Aorta (tissue), 5 donors: ENCODE measurements at regions not wholly inside any gene's neighbourhood (a gene's known extent, or its start where the extent isn't known, plus 50 kb on each side); places are given as distances from the start of the nearest gene placed in this dataset.
"Not testable (repeated sequence)": the region's sequence is repeated elsewhere in the genome, so short reads cannot be mapped to it uniquely, and the experiment has no call there.

Experiments used
- ATAC-seq: fragments of 200-7000 bp; cut with Tn5 transposase; one replicate; pipeline ENCODE4 v1.9.1; 2022; ENCODE audit warnings: moderate library complexity; ENCODE audit not compliant: low FRiP score
- DNase-seq, 2 donors: peaks; one replicate each; pipeline ENCODE4 v3.0.0-alpha.2; 2020
- H3K27ac ChIP-seq, 2 donors: one replicate each; pipeline ENCODE4 v1.5.1; 2013; ENCODE audit warnings: low read length in 2 of 2, mild to moderate bottlenecking in 2 of 2, moderate library complexity in 2 of 2, control low read depth in 1 of 2, inconsistent platforms in 1 of 2, low read depth in 1 of 2
- H3K27me3 ChIP-seq, 2 donors: one replicate each; pipeline ENCODE4 v1.6.1; 2013; ENCODE audit warnings: control low read depth in 1 of 2, low read length in 1 of 2, mild to moderate bottlenecking in 1 of 2, moderate library complexity in 1 of 2; ENCODE audit not compliant: insufficient read depth in 2 of 2, control insufficient read depth in 1 of 2
- H3K36me3 ChIP-seq, 2 donors: one replicate each; pipeline ENCODE4 v1.6.1; 2013; ENCODE audit warnings: control low read depth in 1 of 2, low read length in 1 of 2, mild to moderate bottlenecking in 1 of 2; ENCODE audit not compliant: insufficient read depth in 2 of 2, control insufficient read depth in 1 of 2
- H3K4me1 ChIP-seq, 2 donors: one replicate each; pipeline ENCODE4 v1.6.1; 2013; ENCODE audit warnings: low read length in 2 of 2, control low read depth in 1 of 2, mild to moderate bottlenecking in 1 of 2, moderate library complexity in 1 of 2; ENCODE audit not compliant: insufficient read depth in 2 of 2, control insufficient read depth in 1 of 2
- H3K4me3 ChIP-seq, 2 donors: one replicate each; pipeline ENCODE4 v1.5.1; 2013; ENCODE audit warnings: low read length in 2 of 2, control low read depth in 1 of 2, mild to moderate bottlenecking in 1 of 2
- H3K9me3 ChIP-seq: one replicate; pipeline ENCODE4 v1.6.1; 2013; ENCODE audit warnings: mild to moderate bottlenecking, low read length; ENCODE audit not compliant: control insufficient read depth
- WGBS, 2 donors: extraction: QIAGEN DNeasy Blood & Tissue Kit; methylation state at CpG; one replicate each; pipeline ENCODE4 v1.1.7; 2013; 5-methylcytosine and 5-hydroxymethylcytosine counted together
- intact Hi-C, 2 donors: fragments of 100-400 bp; cut with DNase I; formaldehyde crosslinking; loops; one replicate each; pipeline versions ENCODE4 v1.14.2 to v1.15.0; 2022
- donor health status: healthy with polysubstance abuse.
- donor health status: Bipolar disorder and iron deficiency.
- donor health status: DM: no; HTN: no; CAD: no.
- donor health status: DM: no; HTN: no; CAD: no.
- donor health status: DM: yes; HTN: yes; CAD: no.

DNA sequence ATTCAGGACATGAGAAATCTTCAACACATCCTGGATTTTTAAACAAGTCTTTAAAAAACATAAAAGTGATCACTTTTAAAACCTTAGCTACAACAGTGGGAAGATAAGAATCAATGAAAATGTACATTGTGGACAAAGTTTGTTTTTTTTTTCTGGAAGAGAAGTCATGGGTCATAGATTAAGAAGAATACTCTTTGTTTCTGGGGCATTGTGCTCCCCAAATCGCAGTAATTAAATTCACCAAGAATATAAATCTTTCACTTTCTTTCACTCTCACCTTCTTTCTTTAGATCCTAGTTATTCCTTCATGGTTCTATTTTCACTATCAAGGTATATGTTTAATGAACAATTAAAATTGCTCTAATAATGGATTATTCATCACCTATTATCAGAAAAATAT is 132.6 kb upstream of the PGR start:
- H3K4me3 ChIP-seq: no peak overlapping the region
- DNase-seq: no peak
- H3K36me3 ChIP-seq: no peaks in the 10 kb centered on the region
- H3K27ac ChIP-seq: no peak overlapping the region
- H3K9me3 ChIP-seq: no peaks in the 10 kb centered on the region
- no peaks in the 10 kb centered on the region for H3K27me3 ChIP-seq
- no peaks in the 10 kb centered on the region for H3K4me1 ChIP-seq
- ATAC-seq: no peak
- 97 to 100% methylated on average over 1 of the region's 1 CpG for WGBS, 2 donors
- intact Hi-C loops: no loop called here

DNA sequence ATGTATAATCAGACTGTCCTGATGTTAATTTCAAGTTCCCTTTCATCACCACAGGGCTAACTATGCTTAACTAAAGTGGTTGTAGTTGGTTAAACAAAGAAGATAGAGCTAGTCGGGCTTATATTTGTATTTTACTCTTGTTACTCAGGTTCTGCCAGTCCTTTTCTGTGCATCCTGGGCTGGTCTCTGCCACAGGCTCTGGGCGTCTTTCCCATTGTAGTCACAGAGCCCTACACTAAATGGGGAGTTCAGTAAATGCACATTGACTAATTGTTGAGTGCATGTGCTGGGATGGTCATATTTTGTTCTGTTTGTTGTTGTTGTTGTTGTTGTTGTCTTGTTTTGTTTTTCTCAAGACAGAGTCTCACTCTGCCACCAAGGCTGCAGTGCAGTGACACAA is 125.4 kb upstream of the PGR start:
- Histone ChIP-seq H3K27ac (no peak overlapping the region), H3K36me3 (no peaks in the 10 kb centered on the region), H3K9me3 (no peaks in the 10 kb centered on the region), H3K4me3 (no peak overlapping the region), H3K4me1 (peaks cover 0 to 3% of the 10 kb centered on the region in 2 donors), H3K27me3 (no peaks in the 10 kb centered on the region)
- WGBS, 2 donors: 86 to 89% methylated on average over 2 of the region's 2 CpGs
- DNase-seq: no peak
- intact Hi-C loops: no loop called here
- no peak for ATAC-seq

DNA sequence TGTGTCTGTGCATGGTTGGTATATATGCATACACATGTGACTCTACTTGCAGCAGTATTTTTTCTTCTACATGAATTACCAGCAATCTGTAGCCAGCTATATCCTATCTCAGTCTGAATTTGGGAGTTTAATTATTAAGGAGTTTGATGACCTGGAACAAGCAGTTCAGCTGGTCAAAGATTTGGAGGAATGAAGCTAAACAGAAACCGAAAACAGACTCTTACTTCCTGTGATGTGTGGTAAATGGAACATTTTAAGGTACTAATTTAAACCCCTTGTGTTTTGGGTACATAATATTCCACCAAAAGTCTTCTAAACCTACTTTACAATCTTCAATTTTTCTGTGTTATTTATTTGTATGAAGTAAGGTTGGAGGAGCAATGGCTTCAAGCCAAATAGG is 124.4 kb upstream of the PGR start:
- Histone ChIP-seq H3K27me3 (no peaks in the 10 kb centered on the region), H3K4me3 (no peak overlapping the region), H3K4me1 (peaks cover 0 to 3% of the 10 kb centered on the region in 2 donors), H3K36me3 (no peaks in the 10 kb centered on the region), H3K9me3 (no peaks in the 10 kb centered on the region), H3K27ac (no peak overlapping the region)
- intact Hi-C loops: no loop called here
- DNase-seq (no peak), ATAC-seq (no peak)
- 64 to 80% methylated on average over 1 of the region's 1 CpG for WGBS, 2 donors

DNA sequence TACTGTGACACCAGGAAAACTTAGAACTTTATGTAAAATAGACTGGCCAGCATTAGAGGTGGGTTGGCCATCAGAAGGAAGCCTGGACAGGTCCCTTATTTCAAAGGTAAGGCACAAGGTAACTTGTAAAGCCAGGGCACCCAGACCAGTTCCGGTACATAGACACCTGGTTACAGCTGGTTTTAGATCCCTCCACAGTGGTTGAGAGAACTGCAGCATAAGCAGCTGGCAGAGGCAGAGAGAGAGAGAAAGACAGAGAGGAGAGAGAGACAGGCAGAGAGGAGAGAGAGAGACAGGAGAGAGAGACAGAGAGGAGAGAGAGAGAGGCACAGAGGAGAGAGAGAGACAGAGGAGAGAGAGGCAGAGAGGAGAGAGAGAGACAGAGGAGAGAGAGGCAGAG is 116.0 kb upstream of the PGR start:
- H3K9me3 ChIP-seq, H3K27ac ChIP-seq, H3K36me3 ChIP-seq, ATAC-seq, H3K4me1 ChIP-seq, H3K27me3 ChIP-seq, DNase-seq, H3K4me3 ChIP-seq, intact Hi-C loops: not testable (repeated sequence)
- WGBS, 2 donors: 89 to 90% methylated on average over 1 of the region's 1 CpG

DNA sequence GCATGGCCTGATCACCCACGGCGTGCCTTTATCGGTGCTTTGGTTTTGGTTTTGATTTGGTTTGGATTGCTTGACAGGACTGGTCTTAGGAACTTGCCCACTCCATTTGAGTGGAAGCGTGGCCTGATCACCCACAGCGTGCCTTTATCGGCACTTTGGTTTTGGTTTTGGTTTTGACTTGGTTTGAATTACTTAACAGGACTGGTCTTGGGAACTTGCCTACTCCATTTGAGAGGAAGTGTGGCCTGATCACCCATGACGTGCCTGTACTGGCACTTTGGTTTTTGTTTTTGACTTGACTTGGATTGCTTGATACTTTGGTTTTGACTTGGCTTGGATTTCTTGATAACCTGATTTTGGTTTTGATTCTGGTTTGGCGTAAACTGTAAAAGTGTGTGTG is 115.5 kb upstream of the PGR start:
- ATAC-seq, H3K9me3 ChIP-seq, H3K4me3 ChIP-seq, H3K36me3 ChIP-seq, DNase-seq, intact Hi-C loops, H3K27me3 ChIP-seq, H3K27ac ChIP-seq, H3K4me1 ChIP-seq: not testable (repeated sequence)
- 86 to 87% methylated on average over 8 of the region's 8 CpGs for WGBS, 2 donors

DNA sequence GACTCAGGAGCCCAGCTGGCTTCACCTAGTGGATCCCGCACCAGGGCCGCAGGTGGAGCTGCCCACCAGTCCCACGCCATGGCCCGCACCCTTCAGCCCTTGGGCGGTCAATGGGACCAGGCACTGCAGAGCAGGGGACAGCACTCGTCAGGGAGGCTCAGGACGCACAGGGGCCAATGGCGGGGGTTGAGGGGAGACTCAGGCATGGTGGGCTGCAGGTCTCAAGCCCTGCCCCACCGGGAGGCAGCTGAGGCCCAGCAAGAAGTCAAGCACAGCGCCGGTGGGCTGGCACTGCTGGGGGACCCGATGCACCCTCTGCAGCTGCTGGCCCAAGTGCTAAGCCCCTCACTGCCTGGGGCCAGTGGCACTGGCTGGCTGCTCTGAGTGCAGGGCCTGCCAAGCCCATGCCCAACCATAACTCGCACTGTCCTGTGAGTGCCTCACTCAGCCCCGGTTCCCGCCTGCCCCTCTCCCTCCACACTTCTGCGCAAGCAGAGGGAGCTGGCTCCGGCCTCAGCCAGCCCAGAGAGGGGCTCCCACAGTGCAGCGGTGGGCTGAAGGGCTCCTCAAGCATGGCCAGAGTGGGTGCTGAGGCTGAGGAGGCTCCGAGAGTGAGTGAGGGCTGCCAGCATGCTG is 111.7 kb upstream of the PGR start:
- H3K4me1 ChIP-seq: no peaks in the 10 kb centered on the region
- no peaks in the 10 kb centered on the region for H3K36me3 ChIP-seq
- intact Hi-C loops: no loop called here
- no peak for DNase-seq
- no peaks in the 10 kb centered on the region for H3K9me3 ChIP-seq
- H3K4me3 ChIP-seq: no peak overlapping the region
- no peaks in the 10 kb centered on the region for H3K27me3 ChIP-seq
- ATAC-seq: no peak
- WGBS, 2 donors: 95% methylated on average over 18 to 19 of the region's 19 CpGs
- no peak overlapping the region for H3K27ac ChIP-seq

DNA sequence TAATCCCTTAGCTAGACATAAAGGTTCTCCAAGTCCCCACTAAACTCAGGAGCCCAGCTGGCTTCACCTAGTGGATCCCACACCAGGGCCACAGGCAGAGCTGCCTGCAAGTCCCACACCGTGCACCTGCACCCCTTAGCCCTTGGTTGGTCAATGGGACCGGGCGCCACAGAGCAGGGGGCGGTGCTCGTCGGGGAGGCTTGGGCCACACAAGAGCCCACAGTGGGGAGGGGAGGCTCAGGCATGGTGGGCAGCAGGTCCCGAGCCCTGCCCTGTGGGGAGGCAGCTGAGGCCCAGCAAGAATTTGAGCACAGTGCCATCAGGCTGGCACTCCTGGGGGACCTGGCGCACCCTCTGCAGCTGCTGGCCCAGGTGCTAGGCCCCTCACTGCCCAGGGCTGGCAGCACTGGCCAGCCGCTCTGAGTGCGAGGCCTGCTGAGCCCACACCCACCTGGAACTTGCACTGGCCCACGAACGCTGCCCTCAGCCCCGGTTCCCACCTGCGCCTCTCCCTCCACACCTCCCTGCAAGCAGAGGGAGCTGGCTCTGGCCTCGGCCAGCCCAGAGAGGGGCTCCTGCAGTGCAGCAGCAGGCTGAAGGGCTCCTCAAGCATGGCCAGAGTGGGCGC is 101.7 kb upstream of the PGR start:
- H3K27me3 ChIP-seq, H3K9me3 ChIP-seq, intact Hi-C loops, H3K4me3 ChIP-seq, H3K27ac ChIP-seq, H3K36me3 ChIP-seq, DNase-seq, ATAC-seq, H3K4me1 ChIP-seq: not testable (repeated sequence)
- WGBS, 2 donors: 93 to 97% methylated on average over 14 to 16 of the region's 16 CpGs

DNA sequence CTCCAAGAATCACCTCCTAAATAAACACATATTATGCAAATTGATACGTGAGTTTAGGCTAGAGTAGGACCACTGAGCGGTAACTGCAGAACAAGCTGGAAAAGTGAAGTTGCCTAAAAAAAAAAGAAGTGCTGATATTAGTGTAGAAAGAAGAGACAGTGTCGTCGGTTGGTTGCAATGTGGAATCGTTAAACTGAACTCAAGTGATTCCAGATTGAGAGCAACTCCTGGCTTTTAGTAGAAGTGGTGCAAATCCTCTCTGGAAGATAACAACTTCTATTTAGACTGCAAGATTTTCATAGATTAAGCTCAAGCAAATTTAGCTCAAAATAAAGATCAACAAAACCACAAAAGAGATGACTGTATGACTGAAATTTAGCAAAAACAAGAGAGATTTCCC is 97.0 kb upstream of the PGR start:
- Histone ChIP-seq H3K27ac (no peak overlapping the region), H3K27me3 (no peaks in the 10 kb centered on the region), H3K4me1 (peaks cover 0 to 2% of the 10 kb centered on the region in 2 donors), H3K9me3 (no peaks in the 10 kb centered on the region), H3K4me3 (no peak overlapping the region), H3K36me3 (no peaks in the 10 kb centered on the region)
- ATAC-seq (no peak), DNase-seq (no peak)
- 35 to 44% methylated on average over 5 of the region's 5 CpGs for WGBS, 2 donors
- intact Hi-C loops: no loop called here

DNA sequence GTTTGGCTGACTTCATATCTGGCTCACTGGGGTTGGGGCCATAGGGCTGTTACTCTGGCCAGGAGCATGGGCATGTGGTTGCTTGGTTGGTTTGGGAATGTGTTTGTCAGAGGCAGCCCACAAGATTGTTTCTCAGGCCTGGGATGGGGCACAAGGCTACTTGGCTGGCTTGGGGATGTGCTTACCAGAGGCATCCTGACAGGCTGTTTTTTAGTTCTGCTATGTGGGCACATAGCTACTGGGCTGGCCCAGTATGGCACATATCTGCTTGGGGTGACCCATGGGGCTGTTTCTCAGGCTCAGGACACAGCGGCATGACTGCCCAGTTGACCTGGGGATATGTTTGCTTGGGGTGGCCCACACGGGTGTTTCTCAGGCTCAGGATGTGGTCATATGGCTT is 94.6 kb upstream of the PGR start:
- H3K27ac ChIP-seq: no peak overlapping the region
- no peak overlapping the region for H3K4me3 ChIP-seq
- no peaks in the 10 kb centered on the region for H3K27me3 ChIP-seq
- WGBS, 2 donors: 86 to 94% methylated on average over 2 of the region's 2 CpGs
- intact Hi-C loops: no loop called here
- no peak for ATAC-seq
- DNase-seq: no peak
- peaks cover 4% of the 10 kb centered on the region for H3K9me3 ChIP-seq
- H3K4me1 ChIP-seq: no peaks in the 10 kb centered on the region
- no peaks in the 10 kb centered on the region for H3K36me3 ChIP-seq
